SK-N-MC (cell line): ENCODE measurements at regions not wholly inside any gene's neighbourhood (a gene's known extent, or its start where the extent isn't known, plus 50 kb on each side); places are given as distances from the start of the nearest gene placed in this dataset.

Experiments used
- DNase-seq: peaks from one replicate; pipeline ENCODE4 v3.0.0-alpha.2; 2011; ENCODE audit warnings: low read depth, low spot score
- H3K27ac ChIP-seq: fragments of 200-600 bp; sonication (generic); 2 replicates; pipeline ENCODE4 v1.5.1; 2016; ENCODE audit warnings: mixed run types
- H3K36me3 ChIP-seq: fragments of 200-600 bp; sonication (generic); 2 replicates; pipeline ENCODE4 v1.6.1; 2017; ENCODE audit warnings: antibody characterized with exemption, low read length, mixed read lengths; ENCODE audit not compliant: insufficient read depth
- H3K4me3 ChIP-seq: fragments of 200-600 bp; sonication (generic); 2 replicates; pipeline ENCODE4 v1.5.1; 2016
- H3K9ac ChIP-seq: fragments of 200-600 bp; sonication (generic); 2 replicates; pipeline ENCODE4 v1.8.0; 2017; ENCODE audit warnings: mixed run types, mixed read lengths; ENCODE audit not compliant: insufficient read length
- H3K9me3 ChIP-seq: fragments of 200-600 bp; sonication (generic); 2 replicates; pipeline ENCODE4 v1.6.1; 2017; ENCODE audit warnings: low read depth, mild to moderate bottlenecking, antibody characterized with exemption, low read length, moderate library complexity, mixed read lengths
- EZH2 ChIP-seq: fragments of 200-600 bp; sonication (generic); IDR thresholded peaks from one replicate; pipeline ENCODE4 v1.6.1; 2017; ENCODE audit warnings: antibody characterized with exemption
- FOXP2 ChIP-seq: optimal IDR thresholded peaks from 2 replicates; pipeline ENCODE3; 2011; ENCODE audit warnings: mild to moderate bottlenecking, moderate library complexity; ENCODE audit not compliant: insufficient read depth; ENCODE audit errors: extremely low read length, control extremely low read depth
- POLR2AphosphoS5 ChIP-seq: IDR thresholded peaks from 2 replicates; pipeline ENCODE4 v1.6.1; 2012; ENCODE audit warnings: mild to moderate bottlenecking, low read depth, low read length, borderline replicate concordance

DNA sequence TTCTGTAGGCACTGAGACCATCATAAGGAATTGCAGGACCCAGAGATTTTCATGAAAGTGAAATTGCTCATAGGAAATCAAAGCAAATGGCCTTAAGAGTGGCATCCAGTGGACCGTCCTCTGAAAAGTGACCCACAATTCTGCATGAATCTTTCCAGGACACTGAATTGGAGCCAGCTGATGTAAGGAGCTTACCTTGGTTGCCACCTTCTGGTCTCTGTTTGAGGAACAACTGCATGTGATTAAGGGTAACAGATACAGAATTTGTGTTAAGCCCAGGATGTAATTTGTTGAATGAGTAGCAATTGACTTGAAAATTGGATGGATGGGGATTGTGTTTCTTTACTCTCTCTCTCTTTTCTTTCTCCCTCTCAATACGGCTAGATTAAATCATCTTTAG, 49.9 kb upstream of the GAS1 start:
- Histone ChIP-seq H3K9ac (no peak overlapping the region), H3K27ac (no peak overlapping the region), H3K9me3 (no peaks in the 10 kb centered on the region), H3K4me3 (no peak overlapping the region), H3K36me3 (peaks cover 3% of the 10 kb centered on the region; the same call in 1 of the 2 replicates)
- TF ChIP-seq EZH2 (no peak), POLR2AphosphoS5 (no peak), FOXP2 (no peak)
- no peak for DNase-seq

- peaks cover 3% of the 10 kb centered on the region; the same call in 1 of the 2 replicates for H3K36me3 ChIP-seq
- H3K27ac ChIP-seq = peak overlapping the region; percentile 82
- H3K9me3 ChIP-seq = no peaks in the 10 kb centered on the region
- DNase-seq = no peak
- TF ChIP-seq EZH2 (no peak), FOXP2 (no peak), POLR2AphosphoS5 (no peak)
- peak overlapping the region; percentile 21 for H3K4me3 ChIP-seq
- H3K9ac ChIP-seq = no peak overlapping the region
Observed at GRCh38 chr9:86997951-86998350, 50.6 kb upstream of the GAS1 start.

DNA sequence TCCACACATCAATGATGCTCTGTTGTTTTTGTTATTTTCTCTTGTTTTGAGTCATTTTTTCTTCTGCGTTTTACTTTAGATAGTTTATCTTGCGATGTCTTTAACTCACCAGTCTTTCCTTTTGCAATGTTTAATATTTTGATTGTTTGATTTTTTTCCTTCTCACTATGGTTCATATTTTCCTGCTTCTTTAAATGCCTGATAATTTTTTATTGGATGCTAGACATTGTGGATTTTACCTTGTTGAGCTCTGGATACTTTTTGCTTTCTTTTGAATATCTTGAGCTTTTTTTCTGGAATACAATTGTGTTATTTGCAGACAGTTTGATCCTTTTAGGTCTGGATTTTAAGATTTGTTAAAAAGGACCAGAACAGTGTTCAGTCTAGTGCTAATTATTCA, 55.2 kb upstream of the GAS1 start:
- Histone ChIP-seq H3K9me3 (no peaks in the 10 kb centered on the region), H3K36me3 (peaks cover 3% of the 10 kb centered on the region; the same call in 1 of the 2 replicates), H3K27ac (no peak overlapping the region), H3K9ac (no peak overlapping the region), H3K4me3 (no peak overlapping the region)
- TF ChIP-seq EZH2 = no peak
- no peak for TF ChIP-seq FOXP2
- TF ChIP-seq POLR2AphosphoS5 = no peak
- DNase-seq = no peak

DNA sequence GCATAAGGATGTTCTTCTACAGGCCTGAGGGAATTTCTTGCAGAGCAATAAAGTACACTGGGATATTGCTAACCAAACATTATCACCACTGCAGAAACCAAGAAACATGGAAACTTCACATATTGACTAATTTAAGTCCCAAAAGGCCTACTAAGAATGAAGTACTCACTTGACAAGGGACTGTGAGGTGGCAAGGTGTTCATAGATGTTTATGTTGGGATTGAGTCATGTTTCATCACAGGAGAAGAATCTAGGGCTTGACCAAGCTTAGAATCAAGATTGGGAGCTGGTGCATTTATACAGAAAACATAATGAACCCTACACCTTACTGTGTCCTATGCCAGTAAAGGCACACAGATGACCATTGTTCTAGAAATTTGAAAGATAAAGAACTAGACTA, 56.7 kb upstream of the GAS1 start:
- DNase-seq = no peak
- no peak for TF ChIP-seq EZH2
- TF ChIP-seq FOXP2 = no peak
- no peak for TF ChIP-seq POLR2AphosphoS5
- Histone ChIP-seq H3K4me3 (no peak overlapping the region), H3K9me3 (no peaks in the 10 kb centered on the region), H3K9ac (no peak overlapping the region), H3K36me3 (peaks cover 3% of the 10 kb centered on the region; the same call in 1 of the 2 replicates), H3K27ac (no peak overlapping the region)

GRCh38 chr9:87006956-87007355, 59.6 kb upstream of the GAS1 start:
- Histone ChIP-seq H3K36me3 (no peaks in the 10 kb centered on the region; the same call in 1 of the 2 replicates), H3K4me3 (no peak overlapping the region), H3K27ac (no peak overlapping the region), H3K9me3 (no peaks in the 10 kb centered on the region), H3K9ac (no peak overlapping the region)
- DNase-seq = no peak
- TF ChIP-seq POLR2AphosphoS5 (no peak), EZH2 (no peak), FOXP2 (no peak)

GRCh38 chr9:87007711-87008366, 60.5 kb upstream of the GAS1 start:
- no peak for TF ChIP-seq POLR2AphosphoS5
- TF ChIP-seq EZH2 = no peak
- no peak for TF ChIP-seq FOXP2
- Histone ChIP-seq H3K27ac (peak overlapping the region; percentile 56; the same call in 1 of the 2 replicates), H3K36me3 (no peaks in the 10 kb centered on the region), H3K4me3 (peak overlapping the region; percentile 16; the same call in 1 of the 2 replicates), H3K9me3 (no peaks in the 10 kb centered on the region), H3K9ac (no peak overlapping the region)
- DNase-seq = no peak

DNA sequence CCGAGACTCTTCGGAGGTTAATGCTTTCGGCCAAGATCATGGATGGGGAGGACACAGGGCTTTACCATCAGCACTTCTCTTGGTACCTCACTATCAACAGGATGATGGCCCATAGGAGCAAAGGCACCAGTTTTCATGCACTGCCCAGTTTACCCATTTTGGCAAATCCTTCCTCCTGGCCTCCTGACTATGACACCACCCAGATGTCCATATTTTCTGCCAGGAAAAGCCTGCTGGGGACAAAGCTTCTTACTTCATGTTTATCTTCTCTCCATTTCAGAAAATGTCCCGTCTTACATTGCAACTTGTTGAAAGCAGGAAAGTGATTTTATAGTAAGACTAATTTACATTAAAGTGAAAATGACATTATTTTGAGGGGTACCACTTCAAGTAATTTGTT, 61.4 kb upstream of the GAS1 start:
- DNase-seq = no peak
- H3K4me3 ChIP-seq = no peak overlapping the region
- no peak overlapping the region for H3K9ac ChIP-seq
- peak overlapping the region; percentile 56; the same call in 1 of the 2 replicates for H3K27ac ChIP-seq
- TF ChIP-seq EZH2 = no peak
- no peak for TF ChIP-seq POLR2AphosphoS5
- TF ChIP-seq FOXP2 = no peak
- no peaks in the 10 kb centered on the region for H3K36me3 ChIP-seq
- no peaks in the 10 kb centered on the region for H3K9me3 ChIP-seq

- H3K27ac ChIP-seq = no peak overlapping the region
- DNase-seq = no peak
- no peak overlapping the region for H3K4me3 ChIP-seq
- no peak for TF ChIP-seq POLR2AphosphoS5
- TF ChIP-seq EZH2 = no peak
- TF ChIP-seq FOXP2 = no peak
- no peaks in the 10 kb centered on the region for H3K36me3 ChIP-seq
- H3K9ac ChIP-seq = no peak overlapping the region
- no peaks in the 10 kb centered on the region for H3K9me3 ChIP-seq
Observed at GRCh38 chr9:87010626-87011025, 63.3 kb upstream of the GAS1 start.
